HG02973 (cell line): ENCODE measurements at regions not wholly inside any gene's neighbourhood (a gene's known extent, or its start where the extent isn't known, plus 50 kb on each side); places are given as distances from the start of the nearest gene placed in this dataset.
"Not testable (repeated sequence)": the region's sequence is repeated elsewhere in the genome, so short reads cannot be mapped to it uniquely, and the experiment has no call there.

Experiments used
- ATAC-seq: cut with Tn5 transposase; IDR thresholded peaks from one replicate; pipeline ENCODE4 v1.9.1; 2021; ENCODE audit warnings: moderate library complexity; ENCODE audit not compliant: unreplicated experiment

DNA sequence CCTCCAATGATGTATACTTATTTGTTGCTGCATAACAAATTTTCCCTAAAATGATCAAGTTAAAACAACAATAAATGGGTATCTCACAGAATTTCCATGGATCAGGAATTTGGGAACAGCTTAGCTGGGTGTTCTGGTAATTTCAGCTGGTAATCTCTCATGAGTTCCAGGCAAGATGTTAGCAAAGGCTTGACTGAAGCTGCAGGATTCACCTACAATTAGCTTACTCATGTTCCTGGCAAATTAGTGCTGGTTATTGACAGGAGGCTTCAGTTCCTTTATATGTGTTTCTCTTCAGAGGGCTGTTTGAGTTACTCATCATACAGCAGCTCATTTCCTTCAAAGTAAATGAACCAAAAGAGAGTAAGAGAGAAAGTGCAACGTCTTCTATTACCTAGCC, 506.3 kb upstream of the IMPG1 start:
- no peak for ATAC-seq

DNA sequence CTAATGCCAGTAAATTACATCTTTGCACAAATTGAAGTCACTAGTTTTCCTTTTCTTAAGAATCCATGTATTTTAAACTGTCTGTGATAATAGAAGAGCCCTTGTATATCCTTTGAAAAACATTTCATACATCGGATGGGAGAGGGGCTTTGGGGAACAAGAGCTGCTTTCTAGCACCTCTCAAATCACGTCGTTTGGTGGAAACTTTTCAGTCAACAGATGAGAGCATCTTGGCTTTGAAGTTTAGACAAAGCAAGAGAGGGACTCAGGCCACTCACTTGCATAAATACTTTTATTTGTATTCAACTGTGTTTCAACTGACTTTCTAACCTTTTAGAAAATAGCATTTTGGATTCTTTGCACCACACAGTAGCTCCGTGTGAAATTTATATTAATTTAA, 502.3 kb upstream of the IMPG1 start:
- ATAC-seq, result no peak

DNA sequence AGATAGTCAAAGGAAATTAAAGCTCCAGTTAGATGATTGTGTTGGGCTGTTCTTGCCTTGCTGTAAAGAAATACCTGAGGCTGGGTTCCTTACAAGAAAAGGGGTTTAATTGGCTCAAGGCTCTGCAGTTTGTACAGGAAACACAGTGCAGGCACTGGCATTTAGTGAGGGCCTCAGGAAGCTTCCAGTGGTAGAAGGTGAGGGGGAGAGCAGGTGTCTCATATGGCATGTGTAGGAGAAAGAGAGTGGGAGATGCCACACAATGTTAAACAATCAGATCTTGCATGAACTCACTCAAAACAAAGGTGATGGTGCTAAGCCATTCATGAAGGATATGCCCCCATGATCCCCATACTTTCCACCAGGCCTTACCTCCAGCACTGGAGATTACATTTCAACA, 493.5 kb upstream of the IMPG1 start:
- no peak for ATAC-seq

DNA sequence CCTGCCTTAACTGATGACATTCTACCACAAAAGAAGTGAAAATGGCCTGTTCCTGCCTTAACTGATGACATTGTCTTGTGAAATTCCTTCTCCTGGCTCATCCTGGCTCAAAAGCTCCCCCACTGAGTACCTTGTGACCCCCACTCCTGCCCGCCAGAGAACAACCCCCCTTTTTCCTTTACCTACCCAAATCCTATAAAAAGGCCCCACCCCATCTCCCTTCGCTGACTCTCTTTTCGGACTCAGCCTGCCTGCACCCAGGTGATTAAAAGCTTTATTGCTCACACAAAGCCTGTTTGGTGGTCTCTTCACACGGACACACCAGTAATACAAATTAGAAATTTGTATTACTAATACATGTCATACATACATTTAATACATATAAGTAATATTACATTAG, 489.9 kb upstream of the IMPG1 start:
- ATAC-seq, result not testable (repeated sequence)

DNA sequence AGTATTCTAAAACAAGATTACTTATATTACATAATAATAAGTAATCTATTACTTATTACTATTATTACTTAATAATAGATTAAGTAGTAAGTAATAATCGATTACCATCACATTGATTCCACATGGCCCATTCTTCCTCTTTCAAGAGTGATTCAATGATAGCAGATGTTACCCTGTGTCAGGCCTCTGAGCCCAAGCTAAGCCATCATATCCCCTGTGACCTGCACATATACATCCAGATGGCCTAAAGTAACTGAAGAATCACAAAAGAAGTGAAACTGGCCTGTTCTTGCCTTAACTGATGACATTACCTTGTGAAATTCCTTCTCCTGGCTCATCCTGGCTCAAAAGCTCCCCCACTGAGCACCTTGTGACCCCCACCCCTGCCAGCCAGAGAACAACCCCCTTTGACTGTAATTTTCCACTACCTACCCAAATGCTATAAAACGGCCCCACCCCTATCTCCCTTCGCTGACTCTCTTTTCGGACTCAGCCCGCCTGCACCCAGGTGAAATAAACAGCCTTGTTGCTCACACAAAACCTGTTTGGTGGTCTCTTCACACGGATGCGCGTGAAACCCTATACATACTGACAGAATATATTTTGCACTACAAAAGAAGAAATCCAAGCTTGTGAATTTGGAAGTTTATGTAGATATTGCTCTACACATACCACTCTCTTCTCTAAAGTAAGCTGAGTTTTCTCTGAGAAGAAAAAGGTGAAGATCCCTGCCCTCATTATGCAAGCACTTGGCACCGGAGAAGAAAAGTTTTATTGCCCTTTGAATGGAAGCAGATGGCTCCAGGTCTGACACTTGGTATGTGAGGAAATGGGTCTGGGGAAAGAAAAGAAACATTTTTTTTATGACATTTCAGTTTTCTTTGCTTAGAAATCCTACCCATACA, 488.6 kb upstream of the IMPG1 start:
- ATAC-seq, result not testable (repeated sequence)

DNA sequence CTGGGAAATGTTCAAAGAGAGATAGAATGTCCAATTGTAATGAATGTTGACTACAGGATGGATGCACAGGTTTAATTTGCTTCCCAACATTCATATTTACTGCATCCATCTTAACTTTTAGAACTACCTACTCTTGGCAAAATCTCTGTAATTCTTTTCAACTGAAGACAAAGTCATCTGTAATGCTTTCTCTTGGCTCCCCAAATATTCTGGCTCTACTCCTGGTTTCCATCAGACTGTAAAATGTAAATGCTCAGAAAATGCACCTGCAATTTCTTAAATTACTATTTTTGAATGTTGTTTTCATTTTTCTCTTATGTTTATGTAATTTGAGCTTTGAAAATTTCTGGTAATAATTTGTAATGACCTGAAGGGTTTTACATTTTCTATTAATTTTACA, 480.8 kb upstream of the IMPG1 start:
- ATAC-seq, result no peak

DNA sequence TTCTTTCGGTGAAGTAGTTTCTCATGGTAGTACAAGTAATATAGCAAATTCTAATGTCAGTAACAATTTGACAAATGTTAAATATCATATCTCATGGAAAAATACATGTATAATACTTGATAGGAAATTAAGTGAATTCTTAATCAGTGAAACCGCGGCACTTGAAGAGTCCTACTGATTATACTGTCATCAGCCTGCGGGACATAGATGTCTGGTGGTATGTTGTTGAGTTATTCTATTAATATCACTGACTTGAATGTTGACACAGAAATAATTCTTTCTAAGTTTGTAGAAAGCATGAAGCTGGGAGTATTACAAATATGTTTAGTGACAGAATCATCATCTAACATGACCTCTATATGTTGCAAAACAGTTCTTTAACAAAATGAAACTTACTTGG, 479.8 kb upstream of the IMPG1 start:
- ATAC-seq, result no peak

DNA sequence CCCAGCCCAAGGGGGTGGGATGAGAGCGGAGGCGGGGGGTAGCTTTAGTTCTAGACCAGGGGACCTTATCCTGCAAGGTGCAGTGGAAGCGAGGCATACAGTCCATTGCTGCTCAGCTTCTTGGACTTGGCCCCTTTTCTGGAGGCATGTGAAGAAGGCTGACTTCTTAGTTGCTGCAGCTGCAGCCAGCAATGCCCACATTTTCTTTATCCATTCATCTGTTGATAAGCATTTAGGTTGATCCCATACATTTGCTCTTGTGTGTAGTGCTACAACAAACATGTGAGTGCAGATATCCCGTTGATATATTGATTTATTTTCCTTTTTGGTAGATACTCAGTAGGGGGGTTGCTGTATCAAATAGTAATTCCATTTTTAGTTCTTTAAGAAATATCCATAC, 461.2 kb upstream of the IMPG1 start:
- no peak for ATAC-seq

DNA sequence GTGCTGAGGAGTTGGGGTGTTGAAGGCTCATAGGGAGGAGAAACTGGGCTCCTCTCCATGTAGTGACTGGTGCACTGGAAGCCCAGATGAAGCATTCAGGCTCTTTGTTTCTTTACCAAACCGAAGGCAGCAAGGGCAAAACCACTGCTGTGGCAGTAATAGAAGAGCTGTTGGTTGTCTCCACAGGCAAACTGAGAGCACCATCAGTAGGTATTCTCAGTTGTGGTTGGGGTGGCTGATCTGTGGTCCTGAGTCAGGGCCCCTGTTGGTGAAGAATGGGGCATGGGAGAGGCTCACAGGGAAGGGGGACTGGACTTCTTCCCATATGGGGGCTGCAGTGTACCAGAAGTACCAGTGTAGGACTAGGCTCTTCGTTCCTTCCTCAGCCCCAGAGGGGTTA, 460.2 kb upstream of the IMPG1 start:
- ATAC-seq, result no peak

DNA sequence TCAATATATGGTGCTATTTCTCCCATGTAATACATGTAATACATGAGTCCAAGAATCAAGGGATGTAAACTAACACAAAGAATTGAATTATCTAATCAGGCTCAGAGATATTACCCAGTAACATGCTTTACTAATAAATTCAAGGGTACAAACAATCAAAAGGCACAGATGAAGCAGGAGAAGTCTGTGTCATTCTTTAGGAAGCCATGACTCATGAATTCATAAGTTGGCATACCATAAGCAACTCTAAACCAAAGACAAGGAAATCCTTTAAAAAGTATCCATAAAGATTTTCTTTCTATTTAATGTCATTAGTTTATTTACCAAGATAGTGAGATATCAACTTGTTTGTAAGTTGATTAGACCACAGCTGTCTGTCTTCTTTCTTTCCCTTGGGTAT, 446.0 kb upstream of the IMPG1 start:
- ATAC-seq, result no peak

DNA sequence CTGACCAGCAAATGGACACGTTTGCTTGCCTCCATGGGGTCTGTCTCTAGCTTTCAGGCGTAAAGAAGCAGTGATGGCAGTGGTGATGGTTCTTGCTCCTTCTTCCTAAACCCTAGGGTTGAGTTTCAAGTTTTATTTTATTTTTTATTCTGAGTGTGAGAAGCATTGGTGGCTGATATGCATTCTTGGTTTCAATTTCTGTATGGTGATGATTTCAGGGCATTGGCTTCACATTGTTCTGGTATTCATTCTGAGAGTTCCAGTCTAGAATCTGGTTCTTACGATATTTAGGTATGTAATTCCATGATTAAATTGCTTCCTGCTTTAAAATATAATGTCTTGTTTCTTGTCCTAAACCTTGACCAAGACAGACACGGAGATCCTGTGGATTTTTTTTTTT, 444.5 kb upstream of the IMPG1 start:
- no peak for ATAC-seq

DNA sequence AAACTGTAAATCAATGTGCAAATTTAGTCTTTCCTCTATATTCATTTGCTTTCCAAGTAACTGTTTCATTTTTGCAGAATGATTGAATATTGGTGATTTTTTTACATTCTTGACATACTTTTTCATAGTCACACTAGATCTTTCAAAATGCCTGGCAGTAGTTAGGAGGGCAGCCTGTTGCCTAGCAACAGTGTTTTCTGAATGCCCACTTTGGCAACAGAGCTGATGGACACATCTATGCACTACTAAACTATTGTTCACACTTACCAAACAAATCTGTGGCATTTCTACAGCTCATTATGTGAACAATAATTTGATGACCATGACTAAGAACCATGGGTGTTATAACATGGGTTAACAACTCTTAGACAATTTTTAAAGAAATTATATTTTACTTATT, 438.0 kb upstream of the IMPG1 start:
- ATAC-seq, result no peak

DNA sequence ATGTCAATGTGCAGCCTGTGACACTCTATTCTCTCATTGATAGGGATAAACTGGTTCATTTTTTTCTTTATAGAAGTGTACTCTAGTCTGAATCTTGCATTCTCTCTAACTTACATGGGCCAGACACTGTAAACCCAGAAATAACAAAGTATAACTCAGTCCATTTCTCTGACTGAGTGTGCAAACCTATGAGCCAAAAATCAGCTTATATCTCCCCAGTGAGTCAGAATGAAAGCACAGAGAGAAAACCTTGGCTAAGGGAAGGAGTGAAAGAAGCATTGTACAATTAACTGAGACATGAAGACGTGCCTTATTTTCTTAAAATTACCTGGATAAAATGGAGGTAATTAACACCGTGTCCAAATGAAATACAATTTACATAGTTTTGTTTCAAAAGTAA, 436.9 kb upstream of the IMPG1 start:
- no peak for ATAC-seq

DNA sequence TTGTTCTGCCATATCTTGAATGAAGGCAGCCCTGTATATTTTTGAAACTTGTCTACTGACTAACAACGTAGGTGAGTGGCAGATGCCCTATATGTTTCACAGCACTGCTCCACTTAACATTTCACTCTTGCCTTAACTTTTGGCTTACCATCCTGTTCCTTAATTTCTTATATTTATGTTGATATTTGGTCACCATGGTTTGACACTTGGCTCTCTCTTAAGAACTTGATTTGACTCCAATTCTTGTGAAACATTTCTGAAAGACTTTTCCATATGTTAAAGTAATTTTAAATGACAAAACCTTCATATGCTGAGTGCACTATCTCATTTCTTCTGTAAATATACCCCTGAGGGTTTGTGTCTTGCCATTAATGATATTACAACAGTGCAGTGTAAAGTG, 434.3 kb upstream of the IMPG1 start:
- ATAC-seq, result no peak

DNA sequence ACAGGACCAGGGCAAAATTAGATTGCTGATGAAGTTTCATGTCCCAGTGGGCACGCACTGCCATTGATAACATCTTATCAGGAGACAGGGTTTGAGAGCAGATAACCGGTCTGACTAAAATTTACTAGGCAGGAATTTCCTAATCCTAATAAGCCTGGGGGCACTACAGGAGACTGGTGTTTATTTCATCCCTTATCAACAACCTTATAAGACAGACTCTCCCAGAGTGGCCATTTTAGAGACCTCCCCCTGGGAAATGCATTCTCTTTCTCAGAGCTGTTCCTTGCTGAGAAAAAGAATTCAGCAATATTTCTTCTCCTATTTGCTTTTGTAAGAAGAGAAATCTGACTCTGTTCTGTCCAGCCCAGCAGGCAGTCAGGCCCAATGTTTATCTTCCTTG, 423.4 kb upstream of the IMPG1 start:
- ATAC-seq, result no peak

DNA sequence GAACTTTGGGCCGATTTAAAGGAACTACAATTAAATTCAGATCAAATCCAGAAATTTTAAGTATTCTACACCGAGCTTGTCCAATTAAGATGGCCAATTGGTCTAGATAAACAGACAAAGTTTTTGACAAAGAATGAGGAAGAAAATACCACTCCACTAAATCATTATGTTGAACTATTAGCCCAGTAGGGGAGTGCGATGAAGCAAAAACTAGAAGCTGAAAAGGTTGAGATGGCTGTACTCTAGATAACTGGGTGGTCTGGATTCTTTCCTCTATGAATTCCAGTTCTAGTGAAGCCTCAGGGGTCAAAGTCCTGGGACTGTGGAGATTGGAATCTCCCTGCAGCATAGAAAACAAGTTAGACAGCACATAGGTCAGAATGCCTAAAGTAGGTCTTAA, 418.9 kb upstream of the IMPG1 start:
- ATAC-seq, result not testable (repeated sequence)

DNA sequence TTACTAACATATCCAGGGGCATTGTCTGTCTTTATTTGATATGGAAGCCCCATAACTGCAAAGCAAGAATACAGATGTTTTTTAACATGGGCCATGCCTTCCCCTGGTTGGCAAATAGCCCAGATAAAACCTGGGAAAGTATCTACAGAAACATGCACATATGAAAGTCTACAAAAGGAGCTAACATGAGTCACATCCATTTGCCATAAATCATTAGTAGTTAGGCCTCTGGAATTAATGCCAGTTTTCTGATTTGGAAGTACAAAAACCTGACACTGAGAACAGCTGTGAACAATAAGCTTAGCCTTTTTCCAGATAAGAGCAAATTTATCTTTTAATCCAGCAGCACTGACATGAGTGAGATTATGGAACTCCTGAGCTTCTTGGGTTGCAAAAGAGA, 418.0 kb upstream of the IMPG1 start:
- no peak for ATAC-seq

DNA sequence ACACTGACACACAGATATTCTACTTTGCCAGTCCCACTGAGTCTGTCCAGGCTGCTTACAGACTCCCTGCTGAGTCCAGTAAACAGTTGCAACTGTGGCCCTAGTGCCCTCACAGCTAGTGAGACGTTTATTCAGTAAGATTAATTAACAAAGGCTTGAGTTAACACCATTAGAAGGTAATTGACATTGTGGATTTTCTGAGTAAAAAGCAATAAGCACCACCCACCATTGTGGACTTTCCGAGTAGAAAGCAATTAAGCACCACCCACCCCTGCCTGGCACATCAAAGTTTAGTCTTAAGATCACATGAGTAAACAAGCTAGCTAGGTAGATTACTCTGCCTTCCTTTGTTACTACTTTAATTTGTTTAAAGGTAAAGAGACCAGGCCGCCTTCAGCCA, 408.6 kb upstream of the IMPG1 start:
- no peak for ATAC-seq

DNA sequence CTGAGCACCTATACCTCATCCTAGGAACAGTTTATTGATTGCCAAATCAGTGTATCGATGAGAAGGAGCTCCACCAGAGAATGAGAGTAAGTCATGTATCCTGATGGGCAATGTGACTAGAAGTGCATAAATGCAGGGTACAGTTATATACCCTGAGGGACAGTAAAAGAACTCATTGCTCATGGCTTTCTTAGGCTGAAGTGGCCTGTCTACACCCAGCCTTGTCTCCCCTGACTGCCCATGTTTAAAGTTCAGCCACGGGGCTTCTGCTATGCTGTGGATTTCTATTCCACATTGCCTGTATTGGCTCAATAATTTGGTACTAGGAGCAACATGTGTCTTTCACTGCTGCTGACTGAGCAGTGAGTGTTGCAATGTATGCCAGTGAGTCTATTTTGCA, 400.4 kb upstream of the IMPG1 start:
- ATAC-seq, result no peak

DNA sequence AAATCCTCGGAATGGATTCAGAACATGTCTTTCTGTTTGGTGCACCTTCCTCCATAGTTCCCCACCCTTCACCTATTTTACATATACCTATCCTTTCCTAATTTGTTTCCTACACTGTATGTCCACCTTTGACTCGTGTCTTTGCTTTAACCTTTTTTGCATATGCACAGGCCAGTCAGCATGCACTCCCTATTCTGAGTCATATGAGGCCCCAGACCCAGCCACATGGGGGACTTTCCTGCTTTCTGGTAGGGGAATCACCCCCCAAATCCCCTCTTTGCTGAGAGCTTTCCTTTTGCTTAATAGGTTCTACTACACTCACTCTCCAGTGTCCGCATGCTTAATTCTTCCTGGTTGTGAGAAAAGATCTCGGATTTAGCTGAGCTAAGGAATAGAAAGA, 393.8 kb upstream of the IMPG1 start:
- no peak for ATAC-seq

DNA sequence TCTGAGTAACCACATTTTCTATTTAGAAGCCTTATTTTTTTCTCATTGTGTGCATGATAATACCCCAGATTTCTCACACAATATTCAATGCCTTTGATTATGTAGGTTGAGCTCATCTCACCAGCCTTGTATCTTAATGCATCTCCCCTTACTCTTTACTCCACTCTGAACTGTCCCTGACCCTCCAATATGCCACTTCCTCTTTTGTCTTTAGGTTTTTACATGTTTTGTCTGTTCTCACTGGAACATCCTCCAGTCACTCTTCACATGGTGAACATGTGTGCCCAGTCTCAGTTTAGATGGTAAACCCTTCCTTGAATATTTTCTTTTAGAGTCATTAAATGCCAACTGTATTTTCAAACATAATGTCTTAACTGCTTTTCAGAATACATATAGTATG, 392.9 kb upstream of the IMPG1 start:
- ATAC-seq, result no peak

DNA sequence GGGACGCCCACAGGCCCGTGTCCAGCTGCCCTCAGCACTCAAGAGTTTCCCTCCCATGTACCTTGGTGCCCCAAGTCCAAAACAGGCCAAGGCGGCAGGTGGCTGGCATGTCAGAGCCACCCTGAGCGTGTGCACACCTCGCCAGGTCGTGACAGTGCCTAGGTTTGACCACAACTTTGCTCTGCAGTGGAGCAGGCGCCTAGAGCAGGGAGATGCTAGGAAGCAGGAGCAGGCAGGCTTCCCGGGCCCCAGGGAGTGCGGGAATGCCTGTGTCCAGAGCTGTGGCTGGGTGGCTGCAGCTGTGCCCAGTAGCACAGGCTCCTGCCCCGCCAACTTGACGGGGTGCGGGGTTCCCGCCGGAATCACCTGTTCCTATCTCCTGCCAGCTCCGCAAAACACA, 380.8 kb upstream of the IMPG1 start:
- no peak for ATAC-seq
